ENCODE measurements at regions not wholly inside any gene's neighbourhood (a gene's known extent, or its start where the extent isn't known, plus 50 kb on each side); places are given as distances from the start of the nearest gene placed in this dataset.
"Not testable (repeated sequence)": the region's sequence is repeated elsewhere in the genome, so short reads cannot be mapped to it uniquely, and the experiment has no call there.

GRCh38 chr2:144638250-144638649 lies 118.3 kb upstream of the ZEB2 start:
- not testable (repeated sequence) for FAIRE-seq; DNase-seq (ENCODE audit: low spot score in 2 of 2)

DNA sequence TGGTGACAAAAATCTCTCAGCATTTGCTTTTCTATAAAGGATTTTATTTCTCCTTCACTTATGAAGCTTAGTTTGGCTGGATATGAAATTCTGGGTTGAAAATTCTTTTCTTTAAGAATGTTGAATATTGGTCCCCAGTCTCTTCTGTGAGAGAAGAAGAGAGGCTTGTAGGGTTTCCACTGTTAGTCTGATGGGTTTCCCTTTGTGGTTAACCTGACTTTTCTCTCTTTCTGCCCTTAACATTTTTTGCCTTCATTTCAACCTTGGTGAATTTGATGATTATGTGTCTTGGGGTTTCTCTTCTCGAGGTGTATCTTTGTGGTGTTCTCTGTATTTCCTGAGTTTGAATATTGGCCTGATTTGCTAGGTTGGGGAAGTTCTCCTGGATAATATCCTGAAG lies 116.9 kb upstream of the ZEB2 start:
- not testable (repeated sequence) for DNase-seq (ENCODE audit: low spot score in 2 of 2); FAIRE-seq

GRCh38 chr2:144632809-144633208 lies 112.9 kb upstream of the ZEB2 start:
- DNase-seq (ENCODE audit: low spot score in 2 of 2) (no peak), FAIRE-seq (no peak)

DNA sequence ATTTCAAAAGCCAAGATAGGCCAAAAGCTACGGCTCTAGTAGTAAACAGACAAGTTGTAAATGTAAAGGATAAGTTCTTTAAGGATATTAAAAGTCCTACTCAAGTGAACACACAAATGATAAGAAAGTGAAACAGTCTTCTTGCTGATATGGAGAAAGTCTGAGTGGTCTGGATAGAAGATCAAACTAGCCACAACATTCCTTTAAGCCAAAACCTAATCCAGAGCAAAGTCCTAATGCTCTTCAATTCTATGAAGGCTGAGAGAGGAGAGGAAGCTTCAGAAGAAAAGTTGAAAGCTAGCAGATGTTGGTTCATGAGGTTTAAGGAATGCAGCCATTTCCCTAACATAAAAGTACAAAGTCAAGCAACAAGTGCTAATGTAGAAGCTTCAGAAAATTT lies 111.7 kb upstream of the ZEB2 start:
- DNase-seq (ENCODE audit: low spot score in 2 of 2) (no peak), FAIRE-seq (no peak)

- DNase-seq (ENCODE audit: low spot score in 2 of 2) (no peak), FAIRE-seq (no peak)
Measured at GRCh38 chr2:144630459-144631215, 110.7 kb upstream of the ZEB2 start.

DNA sequence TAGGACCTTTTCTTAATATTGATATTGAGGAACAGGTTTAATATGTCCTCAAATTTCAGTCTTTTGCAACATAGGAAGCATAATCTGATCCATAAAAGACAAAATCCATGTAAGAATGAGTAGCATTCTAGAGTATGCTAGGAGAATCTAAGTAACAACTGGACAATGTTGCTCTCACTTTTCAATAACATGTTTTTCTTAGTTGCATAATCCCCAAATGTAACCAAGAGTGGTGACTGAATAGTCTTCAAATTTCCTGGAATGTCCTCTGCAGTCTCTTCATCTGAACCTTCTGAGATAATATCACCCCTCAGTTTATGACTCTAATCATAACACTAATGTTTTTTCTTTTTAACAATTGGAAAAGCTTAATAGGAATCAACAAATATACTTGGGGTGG lies 110.0 kb upstream of the ZEB2 start:
- no peak for DNase-seq (ENCODE audit: low spot score in 2 of 2)
- no peak for FAIRE-seq

DNA sequence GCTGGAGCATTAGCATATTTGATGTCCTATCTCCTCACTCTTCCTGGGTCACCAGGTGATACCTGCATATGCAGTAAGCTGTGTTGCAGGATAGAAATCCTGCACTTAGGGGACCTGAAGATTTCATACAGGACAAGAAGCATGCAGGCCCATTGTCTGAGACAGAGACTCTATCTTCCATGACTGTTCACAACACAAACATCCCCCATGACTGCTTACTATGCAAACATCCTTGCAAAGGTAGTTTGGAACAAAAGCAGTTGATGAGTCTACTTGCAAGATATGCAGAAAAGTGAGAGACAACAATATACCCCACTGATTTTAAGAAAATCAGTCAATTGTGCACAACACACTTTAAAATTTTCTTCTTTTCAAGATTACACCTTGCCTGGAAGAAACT lies 108.6 kb upstream of the ZEB2 start:
- FAIRE-seq (no peak), DNase-seq (ENCODE audit: low spot score in 2 of 2) (no peak)

DNA sequence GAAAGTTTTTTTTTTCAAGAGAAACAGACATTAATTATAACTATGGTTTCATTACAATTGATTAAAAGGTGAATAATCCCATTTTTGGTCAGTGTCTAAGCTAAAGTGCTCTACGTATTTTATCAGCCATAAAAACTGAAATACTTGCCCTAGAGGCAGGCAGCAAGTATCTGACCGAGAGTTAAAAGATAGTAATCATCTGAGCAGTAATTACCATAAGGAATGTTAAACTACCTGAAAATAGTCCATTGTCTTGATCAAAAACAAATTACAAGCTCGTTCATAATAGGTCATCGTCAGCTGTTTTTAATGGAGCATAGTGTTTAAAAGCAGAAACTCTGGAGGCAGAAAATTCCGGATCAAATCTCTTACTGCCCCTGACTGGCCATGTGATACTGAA lies 105.7 kb upstream of the ZEB2 start:
- DNase-seq (ENCODE audit: low spot score in 2 of 2) = no peak
- FAIRE-seq = no peak

DNA sequence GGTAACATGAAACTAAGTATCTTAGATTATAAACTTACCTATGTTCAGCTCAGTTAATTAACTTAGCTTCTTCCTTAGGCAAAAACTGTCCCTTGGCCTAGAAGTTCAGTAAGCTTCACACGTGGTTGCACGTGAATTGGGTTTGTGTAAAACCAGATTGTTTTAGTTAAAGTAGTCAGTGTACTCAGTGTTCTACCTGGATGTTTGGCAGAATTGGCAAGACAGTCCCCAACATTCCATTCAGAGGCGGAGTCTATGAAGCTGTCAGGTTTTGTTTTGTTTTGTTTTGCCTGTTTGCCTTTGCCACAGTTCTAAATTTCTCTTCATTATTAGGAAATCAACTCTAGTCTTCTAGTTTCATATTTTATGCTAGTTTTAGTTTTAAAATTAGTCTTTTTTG lies 105.3 kb upstream of the ZEB2 start:
- no peak for DNase-seq (ENCODE audit: low spot score in 2 of 2)
- no peak for FAIRE-seq

DNA sequence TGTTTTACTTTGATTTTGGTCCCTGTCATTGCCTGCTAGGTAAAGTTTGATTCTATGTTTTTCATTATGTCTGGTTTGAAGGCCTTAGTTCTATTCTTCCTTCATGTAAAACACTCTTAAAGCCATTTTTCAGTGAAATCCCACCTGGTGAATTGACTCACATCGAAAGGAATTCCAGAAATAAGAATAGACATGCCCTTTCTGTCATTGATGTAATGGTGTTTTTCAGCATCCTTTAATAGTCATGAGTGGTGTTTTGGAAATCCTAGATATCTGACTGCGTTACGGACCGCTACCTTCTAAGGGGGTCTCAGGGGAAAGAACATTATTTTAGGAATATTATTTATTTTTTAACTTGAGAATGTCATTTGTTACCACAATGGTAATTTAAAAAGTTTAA lies 104.5 kb upstream of the ZEB2 start:
- no peak for FAIRE-seq
- DNase-seq (ENCODE audit: low spot score in 2 of 2) = no peak

GRCh38 chr2:144622373-144622772 lies 102.5 kb upstream of the ZEB2 start:
- DNase-seq (ENCODE audit: low spot score in 2 of 2); FAIRE-seq: not testable (repeated sequence)

DNA sequence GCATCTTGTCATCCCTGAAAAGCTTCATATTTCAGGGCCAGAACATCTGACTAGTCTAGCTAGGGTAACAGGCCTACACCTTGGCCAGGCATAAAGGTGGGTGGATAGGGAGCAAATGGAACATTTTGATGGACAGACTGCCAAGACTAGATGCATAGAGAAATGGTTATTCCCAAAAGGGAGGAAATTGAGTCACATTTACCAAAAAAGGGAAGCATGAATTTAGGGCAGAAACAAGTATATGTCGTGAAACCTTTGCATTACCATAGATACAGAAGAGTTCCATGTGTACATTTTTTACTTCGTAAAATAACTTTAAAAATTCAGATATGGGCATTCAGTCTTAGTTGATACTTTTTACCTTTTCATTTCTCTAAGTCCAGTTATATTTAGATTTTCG lies 101.3 kb upstream of the ZEB2 start:
- no peak for DNase-seq (ENCODE audit: low spot score in 2 of 2)
- no peak for FAIRE-seq

- FAIRE-seq (no peak), DNase-seq (ENCODE audit: low spot score in 2 of 2) (no peak)
Measured at GRCh38 chr2:144619760-144620159, 99.8 kb upstream of the ZEB2 start.

DNA sequence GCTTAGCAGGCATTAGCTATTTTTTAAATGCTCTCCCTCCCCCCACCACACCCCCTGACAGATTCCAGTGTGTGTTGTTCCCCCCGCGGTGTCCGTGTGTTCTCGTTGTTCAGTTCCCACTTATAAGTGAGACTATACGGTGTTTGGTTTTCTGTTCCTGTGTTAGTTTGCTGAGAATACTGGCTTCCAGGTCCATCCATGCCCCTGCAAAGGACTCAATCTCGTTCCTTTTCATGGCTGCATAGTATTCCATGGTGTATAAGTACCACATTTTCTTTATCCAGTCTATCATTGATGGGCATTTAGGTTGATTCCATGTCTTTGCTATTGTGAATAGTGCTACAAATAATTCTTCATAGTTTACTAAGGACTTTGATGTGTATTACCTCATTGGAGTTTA lies 97.3 kb upstream of the ZEB2 start:
- not testable (repeated sequence) for FAIRE-seq; DNase-seq (ENCODE audit: low spot score in 2 of 2)

DNA sequence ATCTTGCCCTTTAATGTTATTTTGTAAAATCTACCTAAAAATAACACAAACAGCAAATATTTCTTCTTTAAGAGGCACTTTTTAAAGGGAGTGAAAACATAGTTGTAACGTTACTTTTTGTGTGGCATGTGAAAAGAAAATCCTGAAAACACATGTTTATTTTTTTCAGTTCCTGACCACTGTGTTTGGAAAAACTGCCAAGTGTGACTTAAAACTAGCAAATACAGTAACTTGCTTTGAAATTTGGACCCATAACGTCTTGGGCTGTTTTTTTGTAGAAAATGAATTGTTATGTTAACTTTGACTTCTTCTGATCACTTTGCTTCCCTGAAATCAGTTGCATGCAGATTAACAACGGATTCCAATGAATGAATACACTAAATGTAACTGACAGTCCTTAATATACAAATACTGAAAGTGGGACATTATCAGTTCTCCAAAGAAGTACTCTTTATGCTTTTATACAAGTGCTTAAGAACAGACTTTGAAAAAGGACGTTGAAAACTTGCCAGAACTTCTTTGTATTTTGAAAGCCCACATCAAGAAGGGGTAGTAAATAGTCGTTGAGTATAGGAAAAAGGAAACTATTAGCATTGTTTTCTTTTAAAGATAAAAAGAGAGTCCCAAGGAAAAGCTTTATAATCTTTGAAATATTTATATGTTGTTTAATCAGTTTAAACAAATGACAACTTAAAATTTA lies 96.1 kb upstream of the ZEB2 start:
- DNase-seq (ENCODE audit: low spot score in 2 of 2) (no peak), FAIRE-seq (no peak)

GRCh38 chr2:144607891-144608521 lies 88.1 kb upstream of the ZEB2 start:
- no peak for DNase-seq (ENCODE audit: low spot score in 2 of 2)
- no peak for FAIRE-seq

- no peak for DNase-seq (ENCODE audit: low spot score in 2 of 2)
- FAIRE-seq = no peak
Measured at GRCh38 chr2:144607099-144607498, 87.2 kb upstream of the ZEB2 start.

DNA sequence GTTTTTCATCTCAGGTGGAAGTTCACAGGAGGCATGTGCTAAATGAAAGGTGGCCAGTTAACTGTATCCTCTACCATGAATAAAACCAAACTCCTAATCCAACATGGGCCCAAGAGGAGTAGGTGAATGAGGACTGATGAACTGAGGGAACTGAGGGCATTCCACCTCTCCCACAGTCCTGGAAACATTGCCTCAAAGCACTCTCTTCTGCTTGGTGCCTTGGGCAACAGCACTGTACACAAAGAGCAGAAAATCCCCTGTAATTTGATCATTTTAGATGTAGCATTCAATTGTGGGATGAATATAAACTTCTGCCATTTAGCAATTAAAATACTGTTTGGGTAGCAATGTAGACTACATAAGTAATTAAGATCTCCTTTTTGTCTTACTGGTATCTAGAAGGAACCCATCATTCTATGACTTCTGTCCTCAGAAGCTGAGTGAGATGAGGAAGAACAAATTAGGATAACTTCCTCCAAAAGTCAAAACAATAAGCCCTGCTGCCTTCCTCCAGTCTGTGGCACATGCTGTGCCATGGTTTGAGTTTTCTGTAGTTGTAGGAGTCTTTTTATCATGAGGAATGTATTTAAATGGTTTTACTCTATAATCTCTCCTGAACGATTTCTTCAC lies 86.7 kb upstream of the ZEB2 start:
- FAIRE-seq (no peak), DNase-seq (ENCODE audit: low spot score in 2 of 2) (no peak)

DNA sequence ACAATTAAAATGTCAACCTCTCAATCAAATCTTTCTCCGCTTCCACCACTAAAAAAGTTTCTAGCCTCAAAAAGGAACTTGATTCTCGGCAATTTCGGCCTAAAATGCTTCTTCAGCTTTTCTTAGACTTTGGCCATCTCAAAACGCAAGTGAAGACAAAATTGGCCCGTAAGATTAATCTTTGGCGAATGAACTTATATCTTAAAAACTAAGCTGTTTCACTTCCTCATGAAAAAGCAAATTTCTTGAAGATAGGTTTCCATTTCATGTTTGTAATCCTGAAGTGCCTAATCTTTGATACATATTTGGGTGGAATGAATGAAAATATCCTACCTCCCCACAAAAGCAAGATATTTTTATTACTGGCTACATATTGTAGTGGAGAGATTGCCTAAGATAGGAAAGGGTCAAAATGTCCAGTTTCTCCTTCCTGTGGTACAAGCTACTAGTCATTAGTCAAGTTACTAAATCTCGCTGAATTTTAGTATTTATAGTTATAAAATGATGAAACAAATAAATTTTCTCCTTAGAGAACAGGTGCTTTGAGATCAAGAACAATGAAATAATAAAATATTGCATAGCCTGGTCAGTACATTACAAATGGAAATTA lies 85.4 kb upstream of the ZEB2 start:
- FAIRE-seq (no peak), DNase-seq (ENCODE audit: low spot score in 2 of 2) (no peak)

- FAIRE-seq (no peak), DNase-seq (ENCODE audit: low spot score in 2 of 2) (no peak)
Measured at GRCh38 chr2:144603334-144603733, 83.4 kb upstream of the ZEB2 start.

DNA sequence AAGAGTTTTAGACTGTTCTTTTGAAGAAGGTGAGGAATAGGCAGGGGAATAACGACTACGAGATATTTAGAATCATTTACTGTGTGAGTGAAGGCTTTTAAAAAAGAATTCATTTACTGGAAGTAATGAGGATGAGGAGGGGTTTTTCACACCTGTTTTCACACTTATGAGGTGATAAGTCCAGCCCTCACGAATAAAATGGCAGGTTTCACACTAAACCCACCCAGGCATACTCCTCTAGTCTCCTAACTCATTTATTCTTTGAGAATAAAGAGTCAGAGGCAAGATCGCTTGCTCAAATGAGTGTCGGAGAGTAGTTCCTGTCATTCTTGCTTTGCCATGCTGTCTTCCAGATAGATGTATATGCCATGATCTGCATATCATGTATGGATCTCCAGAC lies 79.0 kb upstream of the ZEB2 start:
- DNase-seq (ENCODE audit: low spot score in 2 of 2) (no peak), FAIRE-seq (no peak)
